ENCODE measurements at regions not wholly inside any gene's neighbourhood (a gene's known extent, or its start where the extent isn't known, plus 50 kb on each side); places are given as distances from the start of the nearest gene placed in this dataset.

DNA sequence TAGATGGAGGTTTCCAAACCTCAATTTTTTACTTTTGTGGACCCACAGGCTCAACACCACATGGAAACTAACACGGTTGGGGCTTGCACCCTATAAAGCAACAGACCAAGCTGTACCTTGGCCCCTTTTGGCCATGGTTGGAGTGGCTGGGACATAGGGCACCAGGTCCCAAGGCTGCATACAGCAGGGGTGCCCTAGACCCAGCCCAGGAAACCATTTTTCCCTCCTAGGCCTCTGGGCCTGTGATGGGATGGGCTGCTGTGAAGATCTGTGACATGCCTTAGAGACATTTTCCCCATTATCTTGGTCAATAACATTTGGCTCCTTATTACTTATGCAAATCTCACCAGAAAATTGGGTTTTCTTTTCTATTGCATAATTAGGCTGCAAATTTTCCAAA, 337.0 kb upstream of the CADM2 start:
- Histone ChIP-seq H3K9ac (ENCODE audit: low read depth, low read length, poor library complexity, severe bottlenecking) (no peak overlapping the region), H3K79me2 (ENCODE audit: insufficient read depth, low read length) (no peaks in the 10 kb centered on the region)

DNA sequence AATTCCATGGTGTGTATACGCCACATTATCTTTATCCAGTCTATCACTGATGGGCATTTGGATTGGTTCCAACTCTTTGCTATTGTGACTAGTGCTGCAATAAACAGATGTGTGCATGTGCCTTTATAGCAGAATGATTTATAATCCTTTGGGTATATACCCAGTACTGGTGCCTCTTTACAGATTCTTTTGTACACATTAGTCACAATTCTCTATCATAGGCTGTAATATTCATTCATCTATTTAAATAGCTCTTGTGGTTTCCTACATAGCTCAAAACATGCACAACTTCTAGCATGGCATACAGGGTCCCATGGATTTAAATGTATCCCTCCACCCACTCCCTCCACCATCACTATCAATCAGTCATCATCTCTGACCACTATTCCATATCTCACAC, 324.1 kb upstream of the CADM2 start:
- H3F3A ChIP-seq (ENCODE audit: low read depth), result no peaks in the 10 kb centered on the region
- no peaks in the 10 kb centered on the region for H3K27me3 ChIP-seq (ENCODE audit: insufficient read depth, low read length, poor library complexity, severe bottlenecking)
- H2AFZ ChIP-seq (ENCODE audit: low read length), result no peak overlapping the region
- no peaks in the 10 kb centered on the region for H3K79me2 ChIP-seq (ENCODE audit: insufficient read depth, low read length)
- no peaks in the 10 kb centered on the region for H3K4me1 ChIP-seq (ENCODE audit: insufficient read depth, low read length, poor library complexity, severe bottlenecking)
- H3K9ac ChIP-seq (ENCODE audit: low read depth, low read length, poor library complexity, severe bottlenecking), result no peak overlapping the region
- H3K9me2 ChIP-seq (replicated peaks; ENCODE audit: low read depth, low read length), result no peaks in the 10 kb centered on the region
- no peak overlapping the region for H3K4me3 ChIP-seq (ENCODE audit: low read length, poor library complexity, severe bottlenecking)
- H4K20me1 ChIP-seq (ENCODE audit: insufficient read depth, low read length, poor library complexity, severe bottlenecking), result no peaks in the 10 kb centered on the region
- no peaks in the 10 kb centered on the region for H3K9me3 ChIP-seq (ENCODE audit: insufficient read depth, low read depth, low read length)
- no peaks in the 10 kb centered on the region for H3K36me3 ChIP-seq (ENCODE audit: insufficient read depth, low read length)
- no peak for TF ChIP-seq EZH2phosphoT487 (IDR thresholded peaks at IDR 0.05; ENCODE audit: borderline replicate concordance)
- TF ChIP-seq, protein P1, sequence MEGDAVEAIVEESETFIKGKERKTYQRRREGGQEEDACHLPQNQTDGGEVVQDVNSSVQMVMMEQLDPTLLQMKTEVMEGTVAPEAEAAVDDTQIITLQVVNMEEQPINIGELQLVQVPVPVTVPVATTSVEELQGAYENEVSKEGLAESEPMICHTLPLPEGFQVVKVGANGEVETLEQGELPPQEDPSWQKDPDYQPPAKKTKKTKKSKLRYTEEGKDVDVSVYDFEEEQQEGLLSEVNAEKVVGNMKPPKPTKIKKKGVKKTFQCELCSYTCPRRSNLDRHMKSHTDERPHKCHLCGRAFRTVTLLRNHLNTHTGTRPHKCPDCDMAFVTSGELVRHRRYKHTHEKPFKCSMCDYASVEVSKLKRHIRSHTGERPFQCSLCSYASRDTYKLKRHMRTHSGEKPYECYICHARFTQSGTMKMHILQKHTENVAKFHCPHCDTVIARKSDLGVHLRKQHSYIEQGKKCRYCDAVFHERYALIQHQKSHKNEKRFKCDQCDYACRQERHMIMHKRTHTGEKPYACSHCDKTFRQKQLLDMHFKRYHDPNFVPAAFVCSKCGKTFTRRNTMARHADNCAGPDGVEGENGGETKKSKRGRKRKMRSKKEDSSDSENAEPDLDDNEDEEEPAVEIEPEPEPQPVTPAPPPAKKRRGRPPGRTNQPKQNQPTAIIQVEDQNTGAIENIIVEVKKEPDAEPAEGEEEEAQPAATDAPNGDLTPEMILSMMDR (conservative IDR thresholded peaks at IDR 0.05; ENCODE audit: low read length), result no peak
- no peak overlapping the region for H3K4me2 ChIP-seq (ENCODE audit: low read depth, low read length, poor library complexity, severe bottlenecking)

More for the DNA sequence above, 337.0 kb upstream of the CADM2 start:
- no peaks in the 10 kb centered on the region for H3K9me2 ChIP-seq (replicated peaks; ENCODE audit: low read depth, low read length)
- TF ChIP-seq EZH2phosphoT487 (IDR thresholded peaks at IDR 0.05; ENCODE audit: borderline replicate concordance), result no peak
- TF ChIP-seq, protein P1 (conservative IDR thresholded peaks at IDR 0.05; ENCODE audit: low read length), result no peak
- H3K4me3 ChIP-seq (ENCODE audit: low read length, poor library complexity, severe bottlenecking), result no peak overlapping the region
- no peaks in the 10 kb centered on the region for H3K36me3 ChIP-seq (ENCODE audit: insufficient read depth, low read length)
- H3K9me3 ChIP-seq (ENCODE audit: insufficient read depth, low read depth, low read length), result no peaks in the 10 kb centered on the region
- no peak overlapping the region for H2AFZ ChIP-seq (ENCODE audit: low read length)
- H3K4me1 ChIP-seq (ENCODE audit: insufficient read depth, low read length, poor library complexity, severe bottlenecking), result no peaks in the 10 kb centered on the region
- H4K20me1 ChIP-seq (ENCODE audit: insufficient read depth, low read length, poor library complexity, severe bottlenecking), result no peaks in the 10 kb centered on the region
- H3F3A ChIP-seq (ENCODE audit: low read depth), result no peaks in the 10 kb centered on the region
- no peaks in the 10 kb centered on the region for H3K27me3 ChIP-seq (ENCODE audit: insufficient read depth, low read length, poor library complexity, severe bottlenecking)
- no peak overlapping the region for H3K4me2 ChIP-seq (ENCODE audit: low read depth, low read length, poor library complexity, severe bottlenecking)

DNA sequence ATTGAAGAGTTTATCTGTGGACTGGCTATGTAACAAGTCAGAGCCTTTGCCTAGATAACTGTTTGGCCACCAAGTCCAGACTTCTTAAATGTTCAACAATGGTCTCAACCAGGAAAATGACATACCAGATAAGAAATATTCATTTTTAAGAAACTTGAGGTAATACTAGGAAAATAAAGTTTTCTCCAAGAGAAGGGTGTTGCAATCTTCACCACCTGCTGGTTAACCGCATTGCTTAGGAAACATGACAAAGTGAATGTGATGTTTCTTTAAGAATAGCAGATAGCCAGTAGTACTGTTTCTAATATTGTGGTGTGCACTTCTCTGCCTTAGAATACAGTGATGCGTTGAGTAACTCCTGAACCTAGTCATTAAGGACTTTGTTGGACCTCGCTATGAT, 321.5 kb upstream of the CADM2 start:
- no peak overlapping the region for H3K4me2 ChIP-seq (ENCODE audit: low read depth, low read length, poor library complexity, severe bottlenecking)
- no peaks in the 10 kb centered on the region for H3F3A ChIP-seq (ENCODE audit: low read depth)
- TF ChIP-seq EZH2phosphoT487 (IDR thresholded peaks at IDR 0.05; ENCODE audit: borderline replicate concordance), result no peak
- TF ChIP-seq, protein P1 (conservative IDR thresholded peaks at IDR 0.05; ENCODE audit: low read length), result no peak
- H4K20me1 ChIP-seq (ENCODE audit: insufficient read depth, low read length, poor library complexity, severe bottlenecking), result no peaks in the 10 kb centered on the region
- no peak overlapping the region for H3K4me3 ChIP-seq (ENCODE audit: low read length, poor library complexity, severe bottlenecking)
- H3K4me1 ChIP-seq (ENCODE audit: insufficient read depth, low read length, poor library complexity, severe bottlenecking), result no peaks in the 10 kb centered on the region
- no peaks in the 10 kb centered on the region for H3K27me3 ChIP-seq (ENCODE audit: insufficient read depth, low read length, poor library complexity, severe bottlenecking)
- no peak overlapping the region for H2AFZ ChIP-seq (ENCODE audit: low read length)
- no peak overlapping the region for H3K9ac ChIP-seq (ENCODE audit: low read depth, low read length, poor library complexity, severe bottlenecking)
- H3K9me2 ChIP-seq (replicated peaks; ENCODE audit: low read depth, low read length), result no peaks in the 10 kb centered on the region
- no peaks in the 10 kb centered on the region for H3K79me2 ChIP-seq (ENCODE audit: insufficient read depth, low read length)
- H3K36me3 ChIP-seq (ENCODE audit: insufficient read depth, low read length), result no peaks in the 10 kb centered on the region
- no peaks in the 10 kb centered on the region for H3K9me3 ChIP-seq (ENCODE audit: insufficient read depth, low read depth, low read length)
